H9 (cell line): ENCODE measurements at regions not wholly inside any gene's neighbourhood (a gene's known extent, or its start where the extent isn't known, plus 50 kb on each side); places are given as distances from the start of the nearest gene placed in this dataset.

Source experiments
- DNase-seq: peaks from one replicate; pipeline ENCODE4 v3.0.0-alpha.2; 2017
- H2AFZ ChIP-seq: one replicate; pipeline ENCODE4 v1.6.1; 2013; ENCODE audit warnings: mild to moderate bottlenecking, low read length, control low read depth, moderate library complexity
- H2AK5ac ChIP-seq: 2 replicates; pipeline ENCODE4 v1.6.1; 2013; ENCODE audit warnings: low read length, control low read depth, mixed read lengths; ENCODE audit not compliant: insufficient read length
- H2BK120ac ChIP-seq: one replicate; pipeline ENCODE4 v1.6.1; 2013; ENCODE audit warnings: low read depth, mild to moderate bottlenecking, low read length, control low read depth, inconsistent platforms; ENCODE audit not compliant: poor library complexity, severe bottlenecking
- H2BK12ac ChIP-seq: 2 replicates; pipeline ENCODE4 v1.6.1; 2013; ENCODE audit warnings: low read length, control low read depth, mixed read lengths, low read depth; ENCODE audit not compliant: insufficient read length
- H2BK15ac ChIP-seq: 2 replicates; pipeline ENCODE4 v1.6.1; 2013; ENCODE audit warnings: low read depth, low read length, control low read depth
- H2BK20ac ChIP-seq: one replicate; pipeline ENCODE4 v1.6.1; 2013; ENCODE audit warnings: low read depth, mild to moderate bottlenecking, low read length, control low read depth, inconsistent platforms; ENCODE audit not compliant: poor library complexity, severe bottlenecking
- H2BK5ac ChIP-seq: 2 replicates; pipeline ENCODE4 v1.6.1; 2013; ENCODE audit warnings: low read length, control low read depth, mixed read lengths; ENCODE audit not compliant: insufficient read length
- H3K14ac ChIP-seq: 2 replicates; pipeline ENCODE4 v1.6.1; 2013; ENCODE audit warnings: low read length, control low read depth; ENCODE audit not compliant: insufficient read depth
- H3K18ac ChIP-seq: 2 replicates; pipeline ENCODE4 v1.6.1; 2013; ENCODE audit warnings: low read depth, mild to moderate bottlenecking, mixed read lengths, low read length, control low read depth; ENCODE audit not compliant: insufficient read length
- H3K23ac ChIP-seq: 2 replicates; pipeline ENCODE4 v1.6.1; 2013; ENCODE audit warnings: low read length, control low read depth, mixed read lengths, low read depth; ENCODE audit not compliant: insufficient read length
- H3K23me2 ChIP-seq: 2 replicates; pipeline ENCODE4 v1.6.1; 2013; ENCODE audit warnings: low read depth, mild to moderate bottlenecking, mixed read lengths, low read length, control low read depth; ENCODE audit not compliant: insufficient read length, poor library complexity, severe bottlenecking
- H3K27ac ChIP-seq: 2 replicates; pipeline ENCODE4 v1.5.1; 2013; ENCODE audit warnings: low read length, control low read depth, mixed read lengths, low read depth; ENCODE audit not compliant: insufficient read length
- H3K27me3 ChIP-seq: 2 replicates; pipeline ENCODE4 v1.6.1; 2013; ENCODE audit warnings: low read length, control low read depth, inconsistent platforms; ENCODE audit not compliant: insufficient read depth
- H3K4ac ChIP-seq: 2 replicates; pipeline ENCODE4 v1.6.1; 2013; ENCODE audit warnings: low read depth, mild to moderate bottlenecking, control low read depth, inconsistent platforms, low read length, moderate library complexity
- H3K4me1 ChIP-seq: 2 replicates; pipeline ENCODE4 v1.6.1; 2013; ENCODE audit warnings: low read length, control low read depth, inconsistent platforms; ENCODE audit not compliant: insufficient read depth
- H3K4me2 ChIP-seq: 2 replicates; pipeline ENCODE4 v1.6.1; 2013; ENCODE audit warnings: low read length, control low read depth, mixed read lengths; ENCODE audit not compliant: insufficient read length, insufficient read depth
- H3K56ac ChIP-seq: 2 replicates; pipeline ENCODE4 v1.6.1; 2013; ENCODE audit warnings: low read depth, mild to moderate bottlenecking, mixed read lengths, low read length, control low read depth; ENCODE audit not compliant: insufficient read length
- H3K79me1 ChIP-seq: 2 replicates; pipeline ENCODE4 v1.6.1; 2013; ENCODE audit warnings: low read depth, mild to moderate bottlenecking, moderate library complexity, low read length, control low read depth, inconsistent platforms; ENCODE audit not compliant: insufficient read depth, poor library complexity, severe bottlenecking
- H3K79me2 ChIP-seq: 2 replicates; pipeline ENCODE4 v1.6.1; 2013; ENCODE audit warnings: low read length, control low read depth, inconsistent platforms; ENCODE audit not compliant: insufficient read depth
- H3K9ac ChIP-seq: 2 replicates; pipeline ENCODE4 v1.6.1; 2013; ENCODE audit warnings: low read length, control low read depth, mixed read lengths; ENCODE audit not compliant: insufficient read length; ENCODE audit errors: extremely low read depth
- H3K9me3 ChIP-seq: one replicate; pipeline ENCODE4 v1.6.1; 2013; ENCODE audit warnings: low read depth, low read length, inconsistent platforms; ENCODE audit not compliant: control insufficient read depth
- H3T11ph ChIP-seq: one replicate; pipeline ENCODE4 v1.6.1; 2013; ENCODE audit warnings: mild to moderate bottlenecking, low read length, control low read depth, inconsistent platforms
- H4K20me1 ChIP-seq: one replicate; pipeline ENCODE4 v1.6.1; 2013; ENCODE audit not compliant: control insufficient read depth, insufficient read length, insufficient read depth
- H4K5ac ChIP-seq: 2 replicates; pipeline ENCODE4 v1.6.1; 2013; ENCODE audit warnings: low read depth, mild to moderate bottlenecking, mixed read lengths, low read length, control low read depth; ENCODE audit not compliant: insufficient read length
- H4K8ac ChIP-seq: replicated peaks from 2 replicates; pipeline ENCODE4 v1.6.1; 2013; ENCODE audit warnings: low read length, control low read depth, mixed read lengths, low read depth; ENCODE audit not compliant: insufficient read length
- H4K91ac ChIP-seq: 2 replicates; pipeline ENCODE4 v1.6.1; 2013; ENCODE audit warnings: low read depth, mild to moderate bottlenecking, moderate library complexity, mixed read lengths, low read length, control low read depth; ENCODE audit not compliant: insufficient read length
- H3K27ac Mint-ChIP-seq, 3 experiments: 2 replicates in 2 of 3; 3 replicates in 1 of 3; pipeline ENCODE4 v1.8.0; 2020 to 2021; ENCODE audit warnings: mixed read lengths in 3 of 3, mild to moderate bottlenecking in 1 of 3, moderate library complexity in 1 of 3
- H3K27me3 Mint-ChIP-seq: 2 replicates; pipeline ENCODE4 v1.8.0; 2021; ENCODE audit warnings: low read depth, mild to moderate bottlenecking, moderate library complexity, mixed read lengths
- H3K36me3 Mint-ChIP-seq, 3 experiments: 2 replicates in 2 of 3; 3 replicates in 1 of 3; pipeline ENCODE4 v1.8.0; 2020 to 2021; ENCODE audit warnings: low read depth in 3 of 3, mixed read lengths in 3 of 3; ENCODE audit not compliant: insufficient read depth in 1 of 3
- H3K4me1 Mint-ChIP-seq, 2 experiments: 2 replicates each; pipeline ENCODE4 v1.8.0; 2020; ENCODE audit warnings: mixed read lengths in 2 of 2
- H3K4me3 Mint-ChIP-seq, 2 experiments: 2 replicates in 1 of 2; 3 replicates in 1 of 2; pipeline ENCODE4 v1.8.0; 2020 to 2021; ENCODE audit warnings: mild to moderate bottlenecking in 2 of 2, mixed read lengths in 2 of 2, moderate library complexity in 1 of 2
- H3K9me3 Mint-ChIP-seq, 2 experiments: 2 replicates in 1 of 2; 3 replicates in 1 of 2; pipeline ENCODE4 v1.8.0; 2020; ENCODE audit warnings: mild to moderate bottlenecking in 2 of 2, mixed read lengths in 2 of 2, moderate library complexity in 1 of 2
- WGBS: extraction: QIAGEN DNeasy Blood & Tissue Kit; methylation state at CpG from one replicate; pipeline ENCODE4 v1.1.7; 2013; ENCODE audit warnings: missing lambda C conversion rate, low lambda C conversion rate, mixed read lengths; ENCODE audit not compliant: insufficient read length; ENCODE audit errors: extremely low coverage; 5-methylcytosine and 5-hydroxymethylcytosine counted together
- TF ChIP-seq, protein P1 (sequence below): fragments of 200-600 bp; sonication (generic); conservative IDR thresholded peaks from 3 replicates; pipeline ENCODE4 v1.8.0; 2021; ENCODE audit warnings: antibody characterized with exemption, mild to moderate bottlenecking

DNA sequence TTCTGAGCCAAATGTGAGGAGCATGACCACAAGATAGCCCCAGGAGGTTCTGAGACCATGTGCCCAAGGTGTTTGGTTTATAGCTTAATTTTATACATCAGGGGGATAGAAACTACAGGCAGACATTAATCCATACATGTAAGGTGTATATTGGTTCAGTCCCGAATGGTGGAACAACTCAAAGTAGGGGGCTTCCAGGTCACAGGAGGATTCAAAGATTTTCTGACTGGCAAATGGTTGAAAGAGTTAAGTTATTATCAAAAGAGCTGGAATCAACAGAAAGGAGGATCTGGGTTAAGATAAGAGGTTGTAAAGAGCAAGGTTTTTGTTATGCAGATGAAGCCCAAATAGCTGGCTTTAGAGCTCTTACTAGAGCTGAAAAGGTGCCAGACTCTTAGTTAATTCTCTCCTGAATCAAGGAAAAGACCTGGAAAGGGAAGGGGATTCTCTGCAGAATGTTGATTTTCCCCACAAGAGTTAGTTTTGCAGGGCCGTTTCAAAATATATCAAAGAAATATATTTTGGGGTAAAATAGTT, 640.0 kb downstream of the IPMK start:
- H2BK12ac ChIP-seq, result no peak overlapping the region
- no peak overlapping the region for H3K23ac ChIP-seq
- Mint-ChIP-seq H3K27me3 (no peaks in the 10 kb centered on the region), H3K4me3 (no peak overlapping the region), H3K4me1 (peaks cover 32 to 52% of the 10 kb centered on the region in 2 experiments), H3K36me3 (no peaks in the 10 kb centered on the region), H3K27ac (peak overlapping the region; percentile 55 to 94 (median 94)), H3K9me3 (no peaks in the 10 kb centered on the region)
- no peak overlapping the region for H3K56ac ChIP-seq
- peak overlapping the region; percentile 49 for H3K4me2 ChIP-seq
- H2BK5ac ChIP-seq, result no peak overlapping the region
- no peak overlapping the region for H4K8ac ChIP-seq
- TF ChIP-seq, protein P1, sequence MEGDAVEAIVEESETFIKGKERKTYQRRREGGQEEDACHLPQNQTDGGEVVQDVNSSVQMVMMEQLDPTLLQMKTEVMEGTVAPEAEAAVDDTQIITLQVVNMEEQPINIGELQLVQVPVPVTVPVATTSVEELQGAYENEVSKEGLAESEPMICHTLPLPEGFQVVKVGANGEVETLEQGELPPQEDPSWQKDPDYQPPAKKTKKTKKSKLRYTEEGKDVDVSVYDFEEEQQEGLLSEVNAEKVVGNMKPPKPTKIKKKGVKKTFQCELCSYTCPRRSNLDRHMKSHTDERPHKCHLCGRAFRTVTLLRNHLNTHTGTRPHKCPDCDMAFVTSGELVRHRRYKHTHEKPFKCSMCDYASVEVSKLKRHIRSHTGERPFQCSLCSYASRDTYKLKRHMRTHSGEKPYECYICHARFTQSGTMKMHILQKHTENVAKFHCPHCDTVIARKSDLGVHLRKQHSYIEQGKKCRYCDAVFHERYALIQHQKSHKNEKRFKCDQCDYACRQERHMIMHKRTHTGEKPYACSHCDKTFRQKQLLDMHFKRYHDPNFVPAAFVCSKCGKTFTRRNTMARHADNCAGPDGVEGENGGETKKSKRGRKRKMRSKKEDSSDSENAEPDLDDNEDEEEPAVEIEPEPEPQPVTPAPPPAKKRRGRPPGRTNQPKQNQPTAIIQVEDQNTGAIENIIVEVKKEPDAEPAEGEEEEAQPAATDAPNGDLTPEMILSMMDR, result no peak
- no peak overlapping the region for H3K18ac ChIP-seq
- DNase-seq, result peak; percentile 28
- H3K23me2 ChIP-seq, result peaks cover 3% of the 10 kb centered on the region
- H4K20me1 ChIP-seq, result no peaks in the 10 kb centered on the region
- no peaks in the 10 kb centered on the region for H3K79me1 ChIP-seq
- H3K9ac ChIP-seq, result no peak overlapping the region
- peak overlapping the region; percentile 91 for H3K27ac ChIP-seq
- H2AFZ ChIP-seq, result no peak overlapping the region
- H3K4ac ChIP-seq, result no peak overlapping the region
- no peak overlapping the region for H2BK120ac ChIP-seq
- H2BK20ac ChIP-seq, result no peak overlapping the region
- no peaks in the 10 kb centered on the region for H3K27me3 ChIP-seq
- no peak overlapping the region for H2AK5ac ChIP-seq
- H2BK15ac ChIP-seq, result no peak overlapping the region
- no peaks in the 10 kb centered on the region for H3K79me2 ChIP-seq
- H3T11ph ChIP-seq, result no peak overlapping the region
- H3K4me1 ChIP-seq, result peaks cover 2% of the 10 kb centered on the region; the same call in 1 of the 2 replicates
- H3K14ac ChIP-seq, result no peak overlapping the region
- no peak overlapping the region for H4K91ac ChIP-seq
- no peak overlapping the region for H4K5ac ChIP-seq
- H3K9me3 ChIP-seq, result no peaks in the 10 kb centered on the region
- no CpG with 5 or more reads among the region's 2 CpGs for WGBS
